DMS114 treated with DMSO at 0.1 percent for 48 hours (cell line): ENCODE measurements at regions not wholly inside any gene's neighbourhood (a gene's known extent, or its start where the extent isn't known, plus 50 kb on each side); places are given as distances from the start of the nearest gene placed in this dataset.
"Not testable (repeated sequence)": the region's sequence is repeated elsewhere in the genome, so short reads cannot be mapped to it uniquely, and the experiment has no call there.

ENCODE experiments used
- DNase-seq: peaks from one replicate; lab custom pipeline; 2025; ENCODE audit not compliant: unreplicated experiment; lab: John Stamatoyannopoulos, UW

GRCh38 chr5:99030906-99031440 is 102.2 kb upstream of the CHD1 start:
- no peak for DNase-seq

GRCh38 chr5:99029172-99029571 is 100.4 kb upstream of the CHD1 start:
- DNase-seq: no peak

GRCh38 chr5:99028170-99028569 is 99.4 kb upstream of the CHD1 start:
- not testable (repeated sequence) for DNase-seq

GRCh38 chr5:99025298-99026045 is 96.7 kb upstream of the CHD1 start:
- no peak for DNase-seq

- no peak for DNase-seq
These were observed 94.5 kb upstream of the CHD1 start for GRCh38 chr5:99023330-99023729.

- DNase-seq: no peak
These were observed 93.4 kb upstream of the CHD1 start for GRCh38 chr5:99022250-99022649.

- no peak for DNase-seq
These were observed 91.9 kb upstream of the CHD1 start for GRCh38 chr5:99020698-99021048.

GRCh38 chr5:99019812-99020697 is 91.2 kb upstream of the CHD1 start:
- DNase-seq: no peak

GRCh38 chr5:99019254-99019653 is 90.4 kb upstream of the CHD1 start:
- no peak for DNase-seq

- no peak for DNase-seq
These were observed 81.5 kb upstream of the CHD1 start for GRCh38 chr5:99010294-99010693.

GRCh38 chr5:99008009-99008408 is 79.2 kb upstream of the CHD1 start:
- not testable (repeated sequence) for DNase-seq

- no peak for DNase-seq
These were observed 76.7 kb upstream of the CHD1 start for GRCh38 chr5:99005506-99005905.

- no peak for DNase-seq
These were observed 76.2 kb upstream of the CHD1 start for GRCh38 chr5:99004960-99005359.

- DNase-seq: no peak
These were observed 72.1 kb upstream of the CHD1 start for GRCh38 chr5:99000876-99001275.

GRCh38 chr5:99000221-99000620 is 71.4 kb upstream of the CHD1 start:
- no peak for DNase-seq

GRCh38 chr5:98999631-99000030 is 70.8 kb upstream of the CHD1 start:
- DNase-seq: no peak

- DNase-seq: no peak
These were observed 68.2 kb upstream of the CHD1 start for GRCh38 chr5:98997000-98997399.

GRCh38 chr5:98994611-98995010 is 65.8 kb upstream of the CHD1 start:
- no peak for DNase-seq

GRCh38 chr5:98993512-98993911 is 64.7 kb upstream of the CHD1 start:
- no peak for DNase-seq

GRCh38 chr5:98992552-98992951 is 63.7 kb upstream of the CHD1 start:
- no peak for DNase-seq

GRCh38 chr5:98989727-98990126 is 60.9 kb upstream of the CHD1 start:
- DNase-seq: no peak

GRCh38 chr5:98986587-98986986 is 57.8 kb upstream of the CHD1 start:
- no peak for DNase-seq
